Right atrium auricular region (tissue), 2 donors: ENCODE measurements at regions not wholly inside any gene's neighbourhood (a gene's known extent, or its start where the extent isn't known, plus 50 kb on each side); places are given as distances from the start of the nearest gene placed in this dataset.
"Not testable (repeated sequence)": the region's sequence is repeated elsewhere in the genome, so short reads cannot be mapped to it uniquely, and the experiment has no call there.

ENCODE experiments used
- DNase-seq: peaks from one replicate; pipeline ENCODE4 v3.0.0-alpha.2; 2019; ENCODE audit warnings: low spot score
- H3K27ac ChIP-seq, 2 donors: fragments of 200-600 bp; sonication (generic); 1 replicate in 1 of 2; 2 replicates in 1 of 2; pipeline ENCODE4 v1.5.1; 2016 to 2019
- H3K27me3 ChIP-seq, 2 donors: fragments of 200-600 bp; sonication (generic); one replicate each; pipeline versions ENCODE4 v1.5.1 to v1.6.0; 2017 to 2019
- H3K36me3 ChIP-seq: fragments of 200-600 bp; sonication (generic); one replicate; pipeline ENCODE4 v1.5.1; 2016
- H3K4me1 ChIP-seq, 2 donors: fragments of 200-600 bp; sonication (generic); one replicate each; pipeline versions ENCODE4 v1.5.1 to v1.6.0; 2017 to 2019
- H3K4me3 ChIP-seq, 2 donors: fragments of 200-600 bp; sonication (generic); 1 replicate in 1 of 2; 2 replicates in 1 of 2; pipeline ENCODE4 v1.5.1; 2017 to 2019; ENCODE audit warnings: mild to moderate bottlenecking in 1 of 2, moderate library complexity in 1 of 2
- H3K9me3 ChIP-seq, 2 donors: fragments of 200-600 bp; sonication (generic); one replicate each; pipeline ENCODE4 v1.5.1; 2019
- CTCF ChIP-seq, 2 donors: fragments of 200-600 bp; sonication (generic); IDR thresholded peaks; one replicate each; pipeline ENCODE4 v1.5.1; 2019; ENCODE audit warnings: antibody characterized with exemption in 2 of 2

DNA sequence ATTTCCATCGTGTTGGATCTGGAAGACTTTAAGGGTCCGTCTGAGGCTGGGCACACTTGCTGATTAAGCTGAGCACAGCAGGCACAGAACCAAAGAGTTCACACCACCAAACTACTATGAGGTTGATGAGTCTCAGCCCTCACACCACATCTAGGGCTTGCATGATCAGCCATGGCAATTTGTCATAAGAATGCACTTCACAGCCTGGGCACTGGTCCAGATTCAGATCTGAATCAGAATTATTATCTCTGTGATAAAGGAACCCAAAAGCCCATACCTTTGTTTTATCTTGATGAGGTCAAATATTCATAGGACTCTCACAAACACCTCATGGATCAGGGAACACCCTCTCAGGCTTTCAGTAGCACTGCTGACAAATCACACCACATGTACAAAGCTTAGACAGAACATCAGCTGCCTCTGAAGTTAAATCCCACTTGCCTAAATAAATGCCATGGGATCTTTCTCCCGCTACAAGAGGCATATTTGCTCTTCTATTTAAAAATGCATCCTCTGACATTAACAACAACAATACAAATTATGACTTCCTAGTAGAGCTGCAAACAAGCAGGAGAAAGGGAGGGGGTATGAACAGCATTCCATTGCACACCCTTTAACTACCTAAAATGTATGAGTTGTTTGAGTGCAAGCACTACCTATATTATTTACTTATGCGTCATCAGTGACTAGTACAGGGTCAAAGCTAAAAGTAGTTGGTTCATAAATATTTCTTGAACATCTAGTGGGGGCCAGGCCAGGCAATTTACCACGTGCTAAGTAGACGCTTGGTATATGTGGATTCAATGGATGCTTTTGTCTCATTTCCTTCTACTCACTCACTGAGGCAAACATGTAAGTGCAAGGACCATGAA lies 186.3 kb upstream of the FGF13 start:
- Histone ChIP-seq H3K9me3 (no peaks in the 10 kb centered on the region), H3K27me3 (no peaks in the 10 kb centered on the region), H3K27ac (no peak overlapping the region), H3K36me3 (no peaks in the 10 kb centered on the region), H3K4me3 (no peak overlapping the region), H3K4me1 (no peaks in the 10 kb centered on the region)
- no peak for DNase-seq
- no peak for TF ChIP-seq CTCF (IDR thresholded peaks at IDR 0.05)

DNA sequence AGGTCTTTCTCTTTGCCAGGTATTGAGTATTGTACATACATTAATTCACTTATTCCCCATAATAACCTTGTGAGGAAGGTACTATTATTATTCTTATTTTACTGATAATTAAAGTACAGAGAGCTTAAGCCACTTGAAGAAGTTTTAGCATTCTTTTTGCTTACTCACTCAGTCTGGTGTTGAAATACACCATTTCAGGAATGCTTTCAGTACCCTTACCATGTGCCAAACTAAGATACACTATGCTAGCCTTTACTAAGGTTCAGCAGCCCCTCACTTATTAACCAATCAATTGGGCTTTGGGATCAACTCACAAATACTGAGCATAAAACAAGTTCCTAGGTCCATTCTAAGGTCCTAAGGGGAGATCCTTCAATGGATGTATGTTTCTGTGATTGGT lies 179.0 kb upstream of the FGF13 start:
- Histone ChIP-seq H3K4me1 (no peaks in the 10 kb centered on the region), H3K27me3 (no peaks in the 10 kb centered on the region), H3K9me3 (no peaks in the 10 kb centered on the region), H3K27ac (no peak overlapping the region), H3K4me3 (no peak overlapping the region), H3K36me3 (no peaks in the 10 kb centered on the region)
- DNase-seq: no peak
- no peak for TF ChIP-seq CTCF (IDR thresholded peaks at IDR 0.05)

DNA sequence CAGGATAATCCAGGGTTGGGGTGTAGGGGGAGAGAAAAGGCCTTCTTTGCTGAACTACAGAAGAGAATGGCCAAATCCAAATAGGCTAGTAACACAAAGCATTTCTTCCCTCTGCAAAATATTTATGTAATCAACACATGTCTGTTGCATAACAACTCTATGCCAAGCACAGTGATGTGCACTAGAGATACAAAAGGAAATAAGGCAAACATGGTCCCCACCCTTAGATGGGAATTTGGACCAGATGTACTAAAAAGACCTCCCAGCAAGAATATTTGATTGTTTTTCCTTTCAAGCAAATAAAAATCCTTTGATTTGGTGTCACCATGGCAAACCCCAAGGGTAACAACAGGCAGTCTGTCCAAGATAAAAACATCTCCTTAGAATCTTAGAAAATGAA lies 177.6 kb upstream of the FGF13 start:
- no peak overlapping the region for H3K27ac ChIP-seq
- DNase-seq: no peak
- no peak overlapping the region for H3K4me3 ChIP-seq
- no peak for TF ChIP-seq CTCF (IDR thresholded peaks at IDR 0.05)
- no peaks in the 10 kb centered on the region for H3K9me3 ChIP-seq
- H3K27me3 ChIP-seq: no peaks in the 10 kb centered on the region
- no peaks in the 10 kb centered on the region for H3K36me3 ChIP-seq
- no peaks in the 10 kb centered on the region for H3K4me1 ChIP-seq

- Histone ChIP-seq H3K9me3 (no peaks in the 10 kb centered on the region), H3K36me3 (no peaks in the 10 kb centered on the region), H3K4me3 (no peak overlapping the region), H3K27me3 (no peaks in the 10 kb centered on the region), H3K4me1 (no peaks in the 10 kb centered on the region), H3K27ac (no peak overlapping the region)
- no peak for DNase-seq
- no peak for TF ChIP-seq CTCF (IDR thresholded peaks at IDR 0.05)
Observed at GRCh38 chrX:138886769-138887168, 175.3 kb upstream of the FGF13 start.

GRCh38 chrX:138885886-138886285 lies 174.4 kb upstream of the FGF13 start:
- no peak for DNase-seq
- Histone ChIP-seq H3K9me3 (no peaks in the 10 kb centered on the region), H3K27me3 (no peaks in the 10 kb centered on the region), H3K27ac (no peak overlapping the region), H3K4me3 (no peak overlapping the region), H3K4me1 (no peaks in the 10 kb centered on the region), H3K36me3 (no peaks in the 10 kb centered on the region)
- TF ChIP-seq CTCF (IDR thresholded peaks at IDR 0.05): no peak

DNA sequence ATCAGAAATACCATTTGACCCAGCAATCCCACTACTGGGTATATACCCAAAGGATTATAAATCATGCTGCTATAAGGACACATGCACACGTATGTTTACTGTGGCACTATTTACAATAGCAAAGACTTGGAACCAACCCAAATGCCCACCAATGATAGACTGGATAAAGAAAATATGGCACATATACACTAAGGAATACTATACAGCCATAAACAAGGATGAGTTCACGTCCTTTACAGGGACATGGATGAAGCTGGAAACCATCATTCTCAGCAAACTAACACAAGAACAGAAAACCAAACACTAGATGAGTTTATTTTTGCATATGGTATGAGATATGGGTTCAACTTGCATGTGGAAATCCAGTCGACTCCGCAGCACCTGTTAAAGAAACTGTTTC lies 168.8 kb upstream of the FGF13 start:
- H3K36me3 ChIP-seq, H3K9me3 ChIP-seq: not testable (repeated sequence)

More for the DNA sequence above, 168.8 kb upstream of the FGF13 start:
- H3K27me3 ChIP-seq, H3K4me3 ChIP-seq, H3K27ac ChIP-seq, DNase-seq, H3K4me1 ChIP-seq: not testable (repeated sequence)
